GM21576 (cell line): ENCODE measurements at regions not wholly inside any gene's neighbourhood (a gene's known extent, or its start where the extent isn't known, plus 50 kb on each side); places are given as distances from the start of the nearest gene placed in this dataset.

Experiments used
- ATAC-seq: cut with Tn5 transposase; IDR thresholded peaks from one replicate; pipeline ENCODE4 v1.9.1; 2021; ENCODE audit warnings: mild to moderate bottlenecking, moderate library complexity; ENCODE audit not compliant: unreplicated experiment

GRCh38 chr2:15855766-15856260, 84.5 kb upstream of the MYCN start:
- ATAC-seq, result no peak

DNA sequence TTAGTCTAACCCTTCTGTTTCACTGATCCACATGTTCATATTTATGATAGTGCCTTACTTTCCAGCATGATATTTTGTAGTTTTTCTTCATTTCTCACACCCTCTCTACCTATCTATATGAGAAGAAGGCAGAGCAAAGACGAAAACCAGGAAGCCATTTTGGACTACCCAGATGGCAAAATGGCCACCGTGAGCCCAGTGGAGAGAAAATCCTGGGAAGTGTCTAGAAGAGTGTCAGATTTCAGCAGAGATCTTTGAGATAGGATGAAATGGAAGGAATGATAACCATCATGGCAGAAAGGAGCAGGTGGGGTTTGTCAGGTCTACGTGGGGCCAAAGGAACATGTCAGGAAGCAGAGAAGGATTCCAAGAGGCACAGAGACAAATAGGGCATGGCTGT, 84.0 kb upstream of the MYCN start:
- no peak for ATAC-seq

DNA sequence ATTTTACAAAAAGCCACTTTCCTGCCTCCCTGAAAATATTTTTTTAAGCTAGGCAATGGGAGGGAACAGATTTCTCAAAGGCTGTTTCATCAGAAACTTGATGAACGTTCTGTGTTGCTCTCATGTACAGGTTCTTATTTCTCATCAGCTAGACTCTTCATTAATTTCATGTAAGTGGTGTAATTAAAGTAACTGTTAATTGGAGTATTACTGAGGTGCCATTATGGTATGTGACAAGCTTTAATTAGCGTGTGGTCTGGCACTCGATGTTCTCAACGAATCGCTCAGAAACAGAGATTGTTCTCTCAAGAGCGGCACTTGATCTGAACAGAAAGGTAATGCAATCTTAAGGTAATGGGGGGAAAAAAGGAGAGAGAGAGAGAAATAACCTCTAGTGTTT, 81.9 kb upstream of the MYCN start:
- ATAC-seq, result no peak

GRCh38 chr2:15860051-15860663, 80.2 kb upstream of the MYCN start:
- no peak for ATAC-seq

GRCh38 chr2:15860760-15861159, 79.6 kb upstream of the MYCN start:
- no peak for ATAC-seq

DNA sequence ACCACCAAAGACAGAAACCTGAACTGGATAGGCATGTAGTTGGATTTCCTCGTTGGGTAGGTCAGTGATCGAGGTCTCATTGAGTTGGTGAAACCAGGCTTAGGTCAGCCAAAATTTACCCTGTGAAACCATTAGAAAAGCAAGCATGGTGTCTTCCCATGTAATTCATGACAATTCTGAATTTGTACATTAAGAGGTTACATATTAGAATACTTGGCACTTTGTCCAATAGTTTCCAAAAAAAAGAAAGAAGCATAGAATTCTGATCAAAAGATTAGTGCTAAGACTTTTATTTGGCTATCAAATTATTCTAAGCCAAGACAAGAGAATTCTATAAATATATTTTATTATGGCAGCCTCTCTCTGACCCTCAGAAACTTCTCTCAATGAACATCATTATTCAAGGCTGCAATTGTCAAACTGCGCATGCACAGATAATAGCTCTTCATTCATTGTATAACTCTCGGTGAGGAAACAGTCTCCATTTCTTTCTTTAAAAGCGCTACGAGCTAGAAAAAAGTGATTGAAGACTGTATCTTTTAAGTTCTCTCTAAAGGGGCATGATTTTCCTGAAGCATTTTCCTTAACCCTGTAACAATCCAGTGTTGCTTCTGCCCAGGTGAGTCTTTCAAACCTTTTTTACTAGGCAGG, 79.1 kb upstream of the MYCN start:
- ATAC-seq, result no peak

GRCh38 chr2:15861898-15862297, 78.5 kb upstream of the MYCN start:
- no peak for ATAC-seq

DNA sequence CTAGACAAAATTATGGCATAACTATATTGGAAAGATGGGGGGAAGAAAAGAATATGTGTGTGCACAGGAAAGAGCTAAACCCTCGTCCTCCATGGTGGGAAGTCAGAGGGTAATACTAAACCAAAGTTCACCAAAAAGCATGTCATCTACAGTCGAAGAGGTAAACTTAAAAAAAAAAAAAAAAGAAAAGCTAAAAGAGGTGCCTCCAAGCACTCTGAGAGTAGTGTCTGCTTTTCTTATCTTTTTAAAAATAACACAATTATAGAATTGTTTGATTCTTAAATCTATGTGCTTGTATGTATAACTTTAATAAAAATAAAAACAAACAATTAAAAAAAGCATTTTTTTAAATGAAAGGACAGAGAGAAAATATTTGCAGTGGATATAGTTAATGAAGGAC, 77.3 kb upstream of the MYCN start:
- no peak for ATAC-seq

GRCh38 chr2:15863494-15864175, 76.7 kb upstream of the MYCN start:
- no peak for ATAC-seq

DNA sequence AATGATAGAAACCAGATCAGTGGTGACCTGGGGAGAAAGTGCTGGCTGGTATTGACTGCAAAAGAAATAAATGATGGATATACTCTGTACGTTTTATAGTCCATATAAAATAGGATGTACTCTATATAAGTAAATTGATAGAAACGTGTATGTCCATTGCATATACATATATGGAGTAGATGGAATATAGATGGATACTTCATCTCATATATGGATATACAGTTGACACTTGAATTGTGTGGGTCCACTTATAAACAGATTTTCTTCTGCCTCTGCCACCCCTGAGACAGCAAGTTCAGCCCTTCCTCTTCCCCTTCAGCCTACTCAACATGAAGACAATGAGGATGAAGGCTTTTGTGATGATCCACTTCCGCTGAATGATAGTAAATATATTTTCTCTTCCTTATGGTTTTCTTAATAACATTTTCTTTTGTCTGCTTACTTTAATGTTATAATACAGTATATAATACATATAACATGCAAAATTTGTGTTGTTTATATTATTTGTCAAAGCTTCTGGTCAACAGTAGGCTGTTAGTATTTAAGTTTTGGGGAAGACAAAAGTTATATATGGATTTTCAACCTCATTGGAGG, 76.1 kb upstream of the MYCN start:
- ATAC-seq, result no peak

- no peak for ATAC-seq
These were observed 74.4 kb upstream of the MYCN start for GRCh38 chr2:15865923-15866322.

DNA sequence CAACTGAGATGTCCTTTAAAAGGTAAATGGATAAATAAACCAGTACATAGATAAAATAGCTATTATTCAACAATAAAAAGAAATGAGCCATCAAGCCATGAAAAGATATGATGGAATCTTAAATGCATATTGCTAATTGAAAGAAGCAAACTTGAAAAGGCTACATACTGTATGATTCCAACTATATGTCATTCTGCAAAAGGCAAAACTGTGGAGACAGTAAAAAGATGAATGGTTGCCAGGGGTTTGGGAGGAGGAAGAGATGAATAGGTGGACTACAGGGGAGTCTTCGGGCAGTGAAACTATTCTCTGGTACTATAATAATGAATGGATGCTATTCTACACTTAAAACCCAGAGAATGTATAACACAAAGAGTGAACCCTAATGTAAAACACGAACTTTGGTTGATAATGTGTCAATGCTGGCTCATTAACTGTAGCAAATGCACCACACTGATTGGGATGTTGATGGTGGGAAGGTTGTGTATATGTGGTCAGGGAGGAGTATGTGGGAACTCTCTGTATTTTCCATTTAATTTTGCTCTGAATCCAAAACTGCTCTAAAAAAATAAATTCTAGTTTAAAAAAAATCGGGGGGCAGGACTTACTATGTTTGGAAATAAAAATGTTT, 73.7 kb upstream of the MYCN start:
- no peak for ATAC-seq

DNA sequence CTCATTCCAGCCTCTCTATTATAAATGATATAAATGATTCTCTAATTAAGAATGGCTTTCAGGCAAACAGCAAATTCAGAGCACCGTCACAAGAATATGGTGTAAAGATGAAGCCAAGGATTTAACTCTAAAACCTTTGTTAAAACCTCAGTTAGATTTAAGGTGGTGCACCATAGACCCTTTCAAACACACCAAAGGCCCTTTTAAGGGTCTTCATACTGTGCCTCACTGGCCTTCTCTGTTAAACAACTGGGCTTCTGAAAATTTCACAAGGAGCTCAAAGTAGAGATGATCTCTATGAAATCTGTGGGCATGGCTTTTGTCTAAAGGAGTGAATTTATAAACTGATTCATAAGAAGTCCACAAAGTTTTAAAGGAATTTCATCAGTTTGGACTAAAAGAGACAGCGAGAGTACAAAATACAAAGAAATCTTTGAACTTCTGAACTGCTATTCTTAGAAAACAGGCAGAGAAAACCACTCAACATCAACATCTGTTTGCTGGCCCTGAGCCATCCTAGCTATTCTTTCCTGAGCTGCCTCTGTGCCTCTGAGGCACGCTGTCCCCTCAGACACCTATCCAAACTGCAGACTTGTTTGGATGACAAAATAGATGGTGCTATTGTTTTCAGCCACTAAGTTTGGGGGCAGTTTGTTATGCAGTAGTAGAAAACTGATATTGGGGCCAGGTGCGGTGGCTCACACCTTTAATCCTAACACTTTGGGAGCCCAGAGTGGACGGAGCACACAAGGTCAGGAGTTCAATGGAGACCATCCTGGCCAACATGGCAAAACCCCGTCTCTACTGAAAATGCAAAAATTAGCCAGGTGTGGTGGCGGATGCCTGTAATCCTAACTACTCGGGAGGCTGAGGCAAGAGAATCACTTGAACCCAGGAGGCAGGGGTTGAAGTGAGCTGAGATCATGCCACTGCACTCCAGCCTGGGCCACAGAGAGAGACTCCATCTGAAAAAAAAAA, 72.9 kb upstream of the MYCN start:
- ATAC-seq, result no peak

- no peak for ATAC-seq
These were observed 72.2 kb upstream of the MYCN start for GRCh38 chr2:15868186-15868585.

DNA sequence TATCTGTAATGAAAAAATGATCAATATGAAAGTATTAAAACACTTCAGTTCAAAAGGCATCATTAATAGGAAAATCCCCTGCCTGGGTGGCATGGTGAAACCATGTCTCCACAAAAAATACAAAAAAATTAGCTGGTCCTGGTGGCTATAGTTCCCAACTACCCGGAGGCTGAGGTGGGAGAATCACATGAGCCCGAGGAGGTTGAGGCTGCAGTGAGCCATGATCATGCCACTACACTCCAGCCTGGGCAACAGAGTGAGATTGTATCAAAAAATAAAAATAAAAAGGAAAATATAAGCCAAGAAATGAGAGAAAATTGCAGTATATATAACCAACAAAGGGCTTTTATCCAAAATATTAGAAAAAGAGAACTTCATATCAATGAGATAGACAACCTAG, 71.6 kb upstream of the MYCN start:
- no peak for ATAC-seq

DNA sequence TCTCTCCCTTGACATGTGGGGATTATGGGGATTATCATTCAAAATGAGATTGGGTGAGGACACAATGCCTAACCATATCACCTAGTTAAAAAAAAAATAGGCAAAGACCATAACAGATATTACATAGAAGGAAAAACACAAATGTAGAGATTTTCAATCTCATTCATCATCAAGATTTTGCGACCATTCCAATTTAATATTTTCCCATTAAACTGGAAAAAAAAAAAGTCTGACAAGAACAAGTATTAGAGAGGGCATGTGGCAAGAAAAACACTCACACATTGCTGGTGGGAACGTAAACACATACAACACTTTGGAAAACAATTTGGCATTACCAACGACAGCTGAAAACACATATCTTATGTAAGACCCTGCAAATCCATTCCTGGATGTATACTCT, 71.0 kb upstream of the MYCN start:
- no peak for ATAC-seq

GRCh38 chr2:15869871-15870270, 70.5 kb upstream of the MYCN start:
- ATAC-seq, result no peak

GRCh38 chr2:15870565-15870964, 69.8 kb upstream of the MYCN start:
- ATAC-seq, result no peak

GRCh38 chr2:15871239-15871783, 69.0 kb upstream of the MYCN start:
- ATAC-seq, result no peak

DNA sequence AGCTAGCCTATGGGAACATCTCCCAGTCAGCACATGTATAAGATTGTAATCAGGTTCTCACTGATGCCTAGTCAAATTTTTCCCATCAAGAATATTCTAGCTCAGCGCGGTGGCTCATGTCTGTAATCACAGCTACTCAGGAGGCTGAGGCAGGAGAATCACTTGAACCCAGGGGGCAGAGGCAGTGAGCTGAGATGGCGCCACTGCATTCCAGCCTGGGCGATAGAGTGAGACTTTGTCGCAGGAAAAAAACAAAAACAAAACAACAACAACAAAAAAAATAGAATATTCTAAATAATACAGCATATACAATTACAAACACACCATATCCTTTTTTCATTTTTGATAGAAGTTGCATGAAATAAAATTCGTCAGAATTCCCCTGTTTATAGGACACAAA, 67.5 kb upstream of the MYCN start:
- ATAC-seq, result no peak
